Panc1 (cell line): ENCODE measurements at regions not wholly inside any gene's neighbourhood (a gene's known extent, or its start where the extent isn't known, plus 50 kb on each side); places are given as distances from the start of the nearest gene placed in this dataset.

Experiments
- ATAC-seq: fragments of 200-7000 bp; cut with Tn5 transposase; 2 replicates; pipeline ENCODE4 v1.9.1; 2020; ENCODE audit warnings: mild to moderate bottlenecking, moderate library complexity
- BruUV-seq: library from RNA; stranded (reverse); fragments of 400-500 nt; replicated peaks from 2 replicates; lab custom pipeline; 2021; lab: Mats Ljungman, UMichigan
- CTCF ChIA-PET: fragments of 300-600 bp; sonication (Branson Sonifier 250); formaldehyde crosslinking; loops from one replicate; lab custom pipeline; 2022; ENCODE audit warnings: antibody characterized with exemption; lab: Charles Lee
- POLR2A ChIA-PET: fragments of 300-600 bp; sonication (Branson Sonifier 250); formaldehyde crosslinking; loops from one replicate; lab custom pipeline; 2022; ENCODE audit warnings: antibody characterized with exemption; lab: Charles Lee
- DNase-seq: peaks from one replicate; pipeline ENCODE4 v3.0.0-alpha.2; 2010; ENCODE audit warnings: low read depth, low spot score
- H3K27ac ChIP-seq: 2 replicates; pipeline ENCODE4 v1.5.1; 2011; ENCODE audit warnings: mild to moderate bottlenecking, low read length, inconsistent platforms
- H3K27me3 ChIP-seq: fragments of 200-500 bp; sonication (Bioruptor generic); 2 replicates; pipeline ENCODE4 v1.6.0; 2014; ENCODE audit warnings: low read length, inconsistent platforms; ENCODE audit not compliant: control insufficient read depth, insufficient read depth
- H3K36me3 ChIP-seq: fragments of 200-500 bp; sonication (Bioruptor generic); 2 replicates; pipeline ENCODE4 v1.5.1; 2014; ENCODE audit warnings: inconsistent platforms, mild to moderate bottlenecking, low read length, moderate library complexity; ENCODE audit not compliant: control insufficient read depth, insufficient read depth
- H3K4me1 ChIP-seq: 2 replicates; pipeline ENCODE4 v1.5.1; 2011; ENCODE audit warnings: inconsistent platforms, mild to moderate bottlenecking, low read length, moderate library complexity; ENCODE audit not compliant: control insufficient read depth, insufficient read depth
- H3K4me3 ChIP-seq, 2 experiments: 2 replicates each; pipeline ENCODE4 v1.5.1; 2011 to 2012; ENCODE audit warnings: low read depth in 2 of 2, low read length in 2 of 2, mild to moderate bottlenecking in 2 of 2, inconsistent platforms in 1 of 2, moderate library complexity in 1 of 2
- H3K9me3 ChIP-seq: fragments of 200-500 bp; sonication (Bioruptor generic); 2 replicates; pipeline ENCODE4 v1.5.1; 2014; ENCODE audit warnings: low read depth, mild to moderate bottlenecking, inconsistent platforms, low read length, moderate library complexity; ENCODE audit not compliant: control insufficient read depth, insufficient read depth
- POLR2AphosphoS5 ChIP-seq: IDR thresholded peaks from 2 replicates; pipeline ENCODE4 v1.6.1; 2012; ENCODE audit warnings: mild to moderate bottlenecking, low read depth, low read length, moderate library complexity
- SIN3A ChIP-seq: IDR thresholded peaks from 2 replicates; pipeline ENCODE4 v1.6.1; 2012; ENCODE audit warnings: low read depth, mild to moderate bottlenecking, low read length, moderate library complexity, borderline replicate concordance; ENCODE audit not compliant: insufficient read depth
- TCF7L2 ChIP-seq: IDR thresholded peaks from 2 replicates; pipeline ENCODE4 v1.6.1; 2011; ENCODE audit warnings: mild to moderate bottlenecking, low read depth, low read length, inconsistent platforms
- in situ Hi-C: cut with HindIII; loops from 2 replicates; pipeline ENCODE4 v1.10.0; 2016; ENCODE audit warnings: low sequenced_read_pairs, low pct_unique_long_range_greater_than_20kb
- intact Hi-C: fragments of 100-400 bp; cut with micrococcal nuclease; formaldehyde crosslinking; loops from one replicate; pipeline ENCODE4 v1.10.0; 2022; ENCODE audit not compliant: unreplicated experiment
- TF ChIP-seq, protein P1 (sequence below): fragments of 450-650 bp; IDR thresholded peaks from 2 replicates; pipeline ENCODE4 v1.5.1; 2017; ENCODE audit warnings: mild to moderate bottlenecking
- TF ChIP-seq, protein P2 (sequence below), 2 experiments: IDR thresholded peaks; 2 replicates each; pipeline ENCODE4 v1.6.1; 2011 to 2012; ENCODE audit warnings: low read depth in 2 of 2, control low read depth in 1 of 2, low read length in 1 of 2, mild to moderate bottlenecking in 1 of 2, moderate library complexity in 1 of 2; ENCODE audit not compliant: insufficient read depth in 1 of 2

DNA sequence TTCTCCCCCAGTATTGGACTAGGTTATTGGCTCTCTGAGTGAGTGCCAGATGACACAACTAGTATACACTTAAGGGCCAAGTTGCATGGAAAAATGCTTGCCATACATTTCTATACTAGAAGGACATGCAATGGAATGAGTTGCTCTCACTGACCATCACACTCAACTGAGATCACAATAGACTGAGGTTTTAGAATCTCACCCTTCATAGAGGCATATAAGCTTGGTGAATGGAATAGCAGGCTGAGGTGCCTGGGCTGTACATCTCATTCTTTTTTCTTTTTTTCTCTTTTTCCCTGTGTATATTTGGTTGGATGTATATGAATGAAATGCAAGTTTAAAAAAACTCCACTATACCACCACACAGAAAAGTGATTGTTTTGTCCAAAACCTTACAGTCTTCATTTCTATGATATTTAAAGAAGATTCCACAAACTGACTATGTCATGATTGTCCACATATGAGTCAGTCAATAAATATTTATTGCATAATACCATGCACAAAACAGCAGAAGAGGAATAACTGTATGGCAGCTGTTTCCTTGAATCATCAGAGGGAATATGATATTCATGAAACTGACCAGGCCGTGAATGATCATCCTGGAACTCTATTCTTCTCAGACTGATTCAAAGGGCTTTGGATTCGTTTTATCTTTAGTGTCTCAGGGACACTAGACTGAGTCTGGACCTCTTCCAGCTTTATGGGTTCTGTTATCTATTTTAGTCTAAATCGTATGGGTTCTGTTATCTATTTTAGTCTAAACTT lies 122.6 kb upstream of the STK17B start:
- Histone ChIP-seq H3K36me3 (no peaks in the 10 kb centered on the region), H3K27ac (no peak overlapping the region; the same call in 1 of the 2 replicates), H3K4me3 (no peak overlapping the region), H3K9me3 (no peaks in the 10 kb centered on the region), H3K27me3 (no peaks in the 10 kb centered on the region), H3K4me1 (no peaks in the 10 kb centered on the region; the same call in 1 of the 2 replicates)
- POLR2A ChIA-PET, result no interaction called here
- DNase-seq (no peak), ATAC-seq (0 out of 2 replicates have a peak, but pooled peaks have one; percentile 36)
- intact Hi-C loops (loop anchor here (10.0 kb wide), 1 partner anchor 471 kb away; no protein-coding TSS in a partner anchor), in situ Hi-C loops (no loop called here)
- CTCF ChIA-PET, result interaction anchor here (0.5 kb wide), 1 partner anchor 30 kb away, joined by 10 read pairs; no protein-coding TSS in a partner anchor
- no TSS peak for BruUV-seq
- TF ChIP-seq POLR2AphosphoS5 (no peak), TCF7L2 (no peak), SIN3A (no peak)
- TF ChIP-seq, protein P1, sequence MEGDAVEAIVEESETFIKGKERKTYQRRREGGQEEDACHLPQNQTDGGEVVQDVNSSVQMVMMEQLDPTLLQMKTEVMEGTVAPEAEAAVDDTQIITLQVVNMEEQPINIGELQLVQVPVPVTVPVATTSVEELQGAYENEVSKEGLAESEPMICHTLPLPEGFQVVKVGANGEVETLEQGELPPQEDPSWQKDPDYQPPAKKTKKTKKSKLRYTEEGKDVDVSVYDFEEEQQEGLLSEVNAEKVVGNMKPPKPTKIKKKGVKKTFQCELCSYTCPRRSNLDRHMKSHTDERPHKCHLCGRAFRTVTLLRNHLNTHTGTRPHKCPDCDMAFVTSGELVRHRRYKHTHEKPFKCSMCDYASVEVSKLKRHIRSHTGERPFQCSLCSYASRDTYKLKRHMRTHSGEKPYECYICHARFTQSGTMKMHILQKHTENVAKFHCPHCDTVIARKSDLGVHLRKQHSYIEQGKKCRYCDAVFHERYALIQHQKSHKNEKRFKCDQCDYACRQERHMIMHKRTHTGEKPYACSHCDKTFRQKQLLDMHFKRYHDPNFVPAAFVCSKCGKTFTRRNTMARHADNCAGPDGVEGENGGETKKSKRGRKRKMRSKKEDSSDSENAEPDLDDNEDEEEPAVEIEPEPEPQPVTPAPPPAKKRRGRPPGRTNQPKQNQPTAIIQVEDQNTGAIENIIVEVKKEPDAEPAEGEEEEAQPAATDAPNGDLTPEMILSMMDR, result no peak
- TF ChIP-seq, protein P2, sequence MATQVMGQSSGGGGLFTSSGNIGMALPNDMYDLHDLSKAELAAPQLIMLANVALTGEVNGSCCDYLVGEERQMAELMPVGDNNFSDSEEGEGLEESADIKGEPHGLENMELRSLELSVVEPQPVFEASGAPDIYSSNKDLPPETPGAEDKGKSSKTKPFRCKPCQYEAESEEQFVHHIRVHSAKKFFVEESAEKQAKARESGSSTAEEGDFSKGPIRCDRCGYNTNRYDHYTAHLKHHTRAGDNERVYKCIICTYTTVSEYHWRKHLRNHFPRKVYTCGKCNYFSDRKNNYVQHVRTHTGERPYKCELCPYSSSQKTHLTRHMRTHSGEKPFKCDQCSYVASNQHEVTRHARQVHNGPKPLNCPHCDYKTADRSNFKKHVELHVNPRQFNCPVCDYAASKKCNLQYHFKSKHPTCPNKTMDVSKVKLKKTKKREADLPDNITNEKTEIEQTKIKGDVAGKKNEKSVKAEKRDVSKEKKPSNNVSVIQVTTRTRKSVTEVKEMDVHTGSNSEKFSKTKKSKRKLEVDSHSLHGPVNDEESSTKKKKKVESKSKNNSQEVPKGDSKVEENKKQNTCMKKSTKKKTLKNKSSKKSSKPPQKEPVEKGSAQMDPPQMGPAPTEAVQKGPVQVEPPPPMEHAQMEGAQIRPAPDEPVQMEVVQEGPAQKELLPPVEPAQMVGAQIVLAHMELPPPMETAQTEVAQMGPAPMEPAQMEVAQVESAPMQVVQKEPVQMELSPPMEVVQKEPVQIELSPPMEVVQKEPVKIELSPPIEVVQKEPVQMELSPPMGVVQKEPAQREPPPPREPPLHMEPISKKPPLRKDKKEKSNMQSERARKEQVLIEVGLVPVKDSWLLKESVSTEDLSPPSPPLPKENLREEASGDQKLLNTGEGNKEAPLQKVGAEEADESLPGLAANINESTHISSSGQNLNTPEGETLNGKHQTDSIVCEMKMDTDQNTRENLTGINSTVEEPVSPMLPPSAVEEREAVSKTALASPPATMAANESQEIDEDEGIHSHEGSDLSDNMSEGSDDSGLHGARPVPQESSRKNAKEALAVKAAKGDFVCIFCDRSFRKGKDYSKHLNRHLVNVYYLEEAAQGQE (IDR thresholded peaks at IDR 0.05; ENCODE audit: insufficient read depth in 1 of 2, low read depth in 2 of 2, low read length in 1 of 2), result no peak

DNA sequence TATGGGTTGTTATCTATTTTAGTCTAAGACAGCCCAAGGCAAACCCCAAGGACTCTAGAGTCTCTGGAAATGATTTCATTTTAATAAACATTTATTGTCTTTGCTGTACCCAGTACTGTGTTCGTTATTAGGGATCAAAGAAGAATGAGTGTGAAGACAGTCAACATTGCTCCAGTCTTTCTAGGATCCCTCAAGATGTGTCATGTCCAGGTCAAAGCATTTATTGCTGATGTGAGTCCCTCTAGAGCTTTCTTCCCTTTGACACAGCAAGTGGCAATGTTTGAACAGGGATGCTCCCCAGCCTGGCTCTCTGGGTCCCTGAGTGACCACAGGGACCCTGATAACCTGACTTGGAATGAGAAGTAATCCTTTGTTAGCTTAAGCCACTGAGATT lies 123.1 kb upstream of the STK17B start:
- in situ Hi-C loops (no loop called here), intact Hi-C loops (loop anchor here (10.0 kb wide), 1 partner anchor 470 kb away; no protein-coding TSS in a partner anchor)
- ATAC-seq, result no peak
- no peaks in the 10 kb centered on the region for H3K9me3 ChIP-seq
- no peak overlapping the region for H3K4me3 ChIP-seq
- no TSS peak for BruUV-seq
- H3K4me1 ChIP-seq, result no peaks in the 10 kb centered on the region; the same call in 1 of the 2 replicates
- POLR2A ChIA-PET, result no interaction called here
- TF ChIP-seq SIN3A (no peak), POLR2AphosphoS5 (no peak), TCF7L2 (no peak)
- TF ChIP-seq, protein P2 (IDR thresholded peaks at IDR 0.05; ENCODE audit: insufficient read depth in 1 of 2, low read depth in 2 of 2, low read length in 1 of 2), result no peak
- TF ChIP-seq, protein P1, result no peak
- CTCF ChIA-PET, result no interaction called here
- no peak overlapping the region; the same call in 1 of the 2 replicates for H3K27ac ChIP-seq
- H3K36me3 ChIP-seq, result no peaks in the 10 kb centered on the region
- no peak for DNase-seq
- H3K27me3 ChIP-seq, result no peaks in the 10 kb centered on the region
